H9 (cell line): ENCODE measurements at regions not wholly inside any gene's neighbourhood (a gene's known extent, or its start where the extent isn't known, plus 50 kb on each side); places are given as distances from the start of the nearest gene placed in this dataset.

ENCODE experiments used
- DNase-seq: peaks from one replicate; pipeline ENCODE4 v3.0.0-alpha.2; 2017
- H2AFZ ChIP-seq: one replicate; pipeline ENCODE4 v1.6.1; 2013; ENCODE audit warnings: mild to moderate bottlenecking, low read length, control low read depth, moderate library complexity
- H2AK5ac ChIP-seq: 2 replicates; pipeline ENCODE4 v1.6.1; 2013; ENCODE audit warnings: low read length, control low read depth, mixed read lengths; ENCODE audit not compliant: insufficient read length
- H2BK120ac ChIP-seq: one replicate; pipeline ENCODE4 v1.6.1; 2013; ENCODE audit warnings: low read depth, mild to moderate bottlenecking, low read length, control low read depth, inconsistent platforms; ENCODE audit not compliant: poor library complexity, severe bottlenecking
- H2BK12ac ChIP-seq: 2 replicates; pipeline ENCODE4 v1.6.1; 2013; ENCODE audit warnings: low read length, control low read depth, mixed read lengths, low read depth; ENCODE audit not compliant: insufficient read length
- H2BK15ac ChIP-seq: 2 replicates; pipeline ENCODE4 v1.6.1; 2013; ENCODE audit warnings: low read depth, low read length, control low read depth
- H2BK20ac ChIP-seq: one replicate; pipeline ENCODE4 v1.6.1; 2013; ENCODE audit warnings: low read depth, mild to moderate bottlenecking, low read length, control low read depth, inconsistent platforms; ENCODE audit not compliant: poor library complexity, severe bottlenecking
- H2BK5ac ChIP-seq: 2 replicates; pipeline ENCODE4 v1.6.1; 2013; ENCODE audit warnings: low read length, control low read depth, mixed read lengths; ENCODE audit not compliant: insufficient read length
- H3K14ac ChIP-seq: 2 replicates; pipeline ENCODE4 v1.6.1; 2013; ENCODE audit warnings: low read length, control low read depth; ENCODE audit not compliant: insufficient read depth
- H3K18ac ChIP-seq: 2 replicates; pipeline ENCODE4 v1.6.1; 2013; ENCODE audit warnings: low read depth, mild to moderate bottlenecking, mixed read lengths, low read length, control low read depth; ENCODE audit not compliant: insufficient read length
- H3K23ac ChIP-seq: 2 replicates; pipeline ENCODE4 v1.6.1; 2013; ENCODE audit warnings: low read length, control low read depth, mixed read lengths, low read depth; ENCODE audit not compliant: insufficient read length
- H3K23me2 ChIP-seq: 2 replicates; pipeline ENCODE4 v1.6.1; 2013; ENCODE audit warnings: low read depth, mild to moderate bottlenecking, mixed read lengths, low read length, control low read depth; ENCODE audit not compliant: insufficient read length, poor library complexity, severe bottlenecking
- H3K27ac ChIP-seq: 2 replicates; pipeline ENCODE4 v1.5.1; 2013; ENCODE audit warnings: low read length, control low read depth, mixed read lengths, low read depth; ENCODE audit not compliant: insufficient read length
- H3K27me3 ChIP-seq: 2 replicates; pipeline ENCODE4 v1.6.1; 2013; ENCODE audit warnings: low read length, control low read depth, inconsistent platforms; ENCODE audit not compliant: insufficient read depth
- H3K4ac ChIP-seq: 2 replicates; pipeline ENCODE4 v1.6.1; 2013; ENCODE audit warnings: low read depth, mild to moderate bottlenecking, control low read depth, inconsistent platforms, low read length, moderate library complexity
- H3K4me1 ChIP-seq: 2 replicates; pipeline ENCODE4 v1.6.1; 2013; ENCODE audit warnings: low read length, control low read depth, inconsistent platforms; ENCODE audit not compliant: insufficient read depth
- H3K4me2 ChIP-seq: 2 replicates; pipeline ENCODE4 v1.6.1; 2013; ENCODE audit warnings: low read length, control low read depth, mixed read lengths; ENCODE audit not compliant: insufficient read length, insufficient read depth
- H3K56ac ChIP-seq: 2 replicates; pipeline ENCODE4 v1.6.1; 2013; ENCODE audit warnings: low read depth, mild to moderate bottlenecking, mixed read lengths, low read length, control low read depth; ENCODE audit not compliant: insufficient read length
- H3K79me1 ChIP-seq: 2 replicates; pipeline ENCODE4 v1.6.1; 2013; ENCODE audit warnings: low read depth, mild to moderate bottlenecking, moderate library complexity, low read length, control low read depth, inconsistent platforms; ENCODE audit not compliant: insufficient read depth, poor library complexity, severe bottlenecking
- H3K79me2 ChIP-seq: 2 replicates; pipeline ENCODE4 v1.6.1; 2013; ENCODE audit warnings: low read length, control low read depth, inconsistent platforms; ENCODE audit not compliant: insufficient read depth
- H3K9ac ChIP-seq: 2 replicates; pipeline ENCODE4 v1.6.1; 2013; ENCODE audit warnings: low read length, control low read depth, mixed read lengths; ENCODE audit not compliant: insufficient read length; ENCODE audit errors: extremely low read depth
- H3K9me3 ChIP-seq: one replicate; pipeline ENCODE4 v1.6.1; 2013; ENCODE audit warnings: low read depth, low read length, inconsistent platforms; ENCODE audit not compliant: control insufficient read depth
- H3T11ph ChIP-seq: one replicate; pipeline ENCODE4 v1.6.1; 2013; ENCODE audit warnings: mild to moderate bottlenecking, low read length, control low read depth, inconsistent platforms
- H4K20me1 ChIP-seq: one replicate; pipeline ENCODE4 v1.6.1; 2013; ENCODE audit not compliant: control insufficient read depth, insufficient read length, insufficient read depth
- H4K5ac ChIP-seq: 2 replicates; pipeline ENCODE4 v1.6.1; 2013; ENCODE audit warnings: low read depth, mild to moderate bottlenecking, mixed read lengths, low read length, control low read depth; ENCODE audit not compliant: insufficient read length
- H4K8ac ChIP-seq: replicated peaks from 2 replicates; pipeline ENCODE4 v1.6.1; 2013; ENCODE audit warnings: low read length, control low read depth, mixed read lengths, low read depth; ENCODE audit not compliant: insufficient read length
- H4K91ac ChIP-seq: 2 replicates; pipeline ENCODE4 v1.6.1; 2013; ENCODE audit warnings: low read depth, mild to moderate bottlenecking, moderate library complexity, mixed read lengths, low read length, control low read depth; ENCODE audit not compliant: insufficient read length
- H3K27ac Mint-ChIP-seq, 3 experiments: 2 replicates in 2 of 3; 3 replicates in 1 of 3; pipeline ENCODE4 v1.8.0; 2020 to 2021; ENCODE audit warnings: mixed read lengths in 3 of 3, mild to moderate bottlenecking in 1 of 3, moderate library complexity in 1 of 3
- H3K27me3 Mint-ChIP-seq: 2 replicates; pipeline ENCODE4 v1.8.0; 2021; ENCODE audit warnings: low read depth, mild to moderate bottlenecking, moderate library complexity, mixed read lengths
- H3K36me3 Mint-ChIP-seq, 3 experiments: 2 replicates in 2 of 3; 3 replicates in 1 of 3; pipeline ENCODE4 v1.8.0; 2020 to 2021; ENCODE audit warnings: low read depth in 3 of 3, mixed read lengths in 3 of 3; ENCODE audit not compliant: insufficient read depth in 1 of 3
- H3K4me1 Mint-ChIP-seq, 2 experiments: 2 replicates each; pipeline ENCODE4 v1.8.0; 2020; ENCODE audit warnings: mixed read lengths in 2 of 2
- H3K4me3 Mint-ChIP-seq, 2 experiments: 2 replicates in 1 of 2; 3 replicates in 1 of 2; pipeline ENCODE4 v1.8.0; 2020 to 2021; ENCODE audit warnings: mild to moderate bottlenecking in 2 of 2, mixed read lengths in 2 of 2, moderate library complexity in 1 of 2
- H3K9me3 Mint-ChIP-seq, 2 experiments: 2 replicates in 1 of 2; 3 replicates in 1 of 2; pipeline ENCODE4 v1.8.0; 2020; ENCODE audit warnings: mild to moderate bottlenecking in 2 of 2, mixed read lengths in 2 of 2, moderate library complexity in 1 of 2
- CTCF ChIP-seq: fragments of 200-600 bp; sonication (generic); conservative IDR thresholded peaks from 3 replicates; pipeline ENCODE4 v1.8.0; 2021; ENCODE audit warnings: antibody characterized with exemption, mild to moderate bottlenecking
- WGBS: extraction: QIAGEN DNeasy Blood & Tissue Kit; methylation state at CpG from one replicate; pipeline ENCODE4 v1.1.7; 2013; ENCODE audit warnings: missing lambda C conversion rate, low lambda C conversion rate, mixed read lengths; ENCODE audit not compliant: insufficient read length; ENCODE audit errors: extremely low coverage; 5-methylcytosine and 5-hydroxymethylcytosine counted together

GRCh38 chr2:41727711-41728110, 320.1 kb upstream of the PKDCC start:
- DNase-seq, result no peak
- no CpG with 5 or more reads among the region's 1 CpG for WGBS
- no peak overlapping the region for H2BK20ac ChIP-seq
- H3K79me2 ChIP-seq, result no peaks in the 10 kb centered on the region
- no peak overlapping the region for H2BK5ac ChIP-seq
- H2BK15ac ChIP-seq, result no peak overlapping the region
- Mint-ChIP-seq H3K9me3 (no peaks in the 10 kb centered on the region), H3K36me3 (no peaks in the 10 kb centered on the region; a peak in 1 of 7 replicates), H3K4me1 (peaks cover 13 to 18% of the 10 kb centered on the region in 2 experiments), H3K27ac (no peak overlapping the region), H3K4me3 (no peak overlapping the region), H3K27me3 (no peaks in the 10 kb centered on the region)
- no peaks in the 10 kb centered on the region for H4K20me1 ChIP-seq
- H4K8ac ChIP-seq, result no peak overlapping the region
- no peaks in the 10 kb centered on the region for H3K79me1 ChIP-seq
- H3K56ac ChIP-seq, result no peak overlapping the region
- no peak overlapping the region for H3K27ac ChIP-seq
- H3K4me1 ChIP-seq, result no peaks in the 10 kb centered on the region; the same call in 1 of the 2 replicates
- H2BK12ac ChIP-seq, result no peak overlapping the region
- no peak overlapping the region for H2AK5ac ChIP-seq
- H3K23ac ChIP-seq, result no peak overlapping the region
- no peak overlapping the region for H2BK120ac ChIP-seq
- H4K5ac ChIP-seq, result no peak overlapping the region
- no peak overlapping the region for H3K14ac ChIP-seq
- H3K9ac ChIP-seq, result no peak overlapping the region
- no peaks in the 10 kb centered on the region for H3K27me3 ChIP-seq
- no peaks in the 10 kb centered on the region for H3K9me3 ChIP-seq
- no peak overlapping the region for H3K4me2 ChIP-seq
- no peak overlapping the region for H4K91ac ChIP-seq
- TF ChIP-seq CTCF, result no peak
- no peak overlapping the region for H3K18ac ChIP-seq
- no peak overlapping the region for H3T11ph ChIP-seq
- H2AFZ ChIP-seq, result no peak overlapping the region
- no peak overlapping the region for H3K4ac ChIP-seq
- H3K23me2 ChIP-seq, result no peaks in the 10 kb centered on the region
